ENCODE measurements at regions not wholly inside any gene's neighbourhood (a gene's known extent, or its start where the extent isn't known, plus 50 kb on each side); places are given as distances from the start of the nearest gene placed in this dataset.

DNA sequence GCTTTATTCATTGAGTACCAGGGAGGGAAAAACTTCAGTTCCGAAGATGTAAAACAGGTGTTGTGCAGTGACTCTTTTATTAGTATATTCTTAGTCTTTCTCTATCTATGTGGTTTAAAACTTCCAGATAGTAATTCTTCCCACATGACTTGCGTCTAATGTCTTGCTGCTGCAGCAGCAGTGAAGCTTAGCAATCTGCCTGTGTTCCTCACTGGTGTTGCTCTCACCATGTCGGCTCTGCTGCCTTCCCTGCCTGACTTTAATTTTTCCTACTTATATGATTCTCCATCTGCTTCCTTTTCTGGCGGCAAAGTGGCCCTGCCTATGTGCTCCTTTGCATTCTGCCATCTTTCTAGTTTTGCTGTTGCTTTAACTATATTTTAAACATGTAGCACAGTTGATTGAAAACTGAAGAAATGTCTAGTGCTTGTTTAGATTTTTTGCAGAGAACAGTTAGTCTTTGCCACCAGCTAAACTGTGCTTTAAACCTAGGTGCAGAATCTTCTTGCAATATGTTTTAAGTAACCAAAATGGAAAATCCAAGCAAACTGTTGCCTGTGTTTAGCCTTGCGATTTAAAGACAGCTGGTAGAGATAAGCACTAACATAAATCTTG lies 1934.2 kb upstream of the IGFBP7 start:
- ChIA-PET POLR2A (ENCODE audit: low non-redundant PET) (no interaction called here), CTCF (no interaction called here)
- no peak for DNase-seq (ENCODE audit: low spot score)
- no peak for TF ChIP-seq CTCF (conservative IDR thresholded peaks at IDR 0.05; ENCODE audit: low read depth, low read length)
- TF ChIP-seq EZH2 (IDR thresholded peaks at IDR 0.05; ENCODE audit: borderline replicate concordance, low read depth, low read length, poor library complexity, severe bottlenecking): no peak
- Histone ChIP-seq H3K9me3 (ENCODE audit: low read depth, low read length, poor library complexity, severe bottlenecking) (no peaks in the 10 kb centered on the region), H3K4me1 (ENCODE audit: insufficient read depth, low read length, poor library complexity, severe bottlenecking) (no peaks in the 10 kb centered on the region), H3K27me3 (replicated peaks; ENCODE audit: insufficient read depth, low read depth, low read length, poor library complexity) (no peaks in the 10 kb centered on the region), H3K27ac (ENCODE audit: low read depth, low read length, poor library complexity, severe bottlenecking) (no peak overlapping the region), H3K36me3 (ENCODE audit: insufficient read depth, low read length, poor library complexity, severe bottlenecking) (no peaks in the 10 kb centered on the region), H3K4me3 (ENCODE audit: low read depth, low read length, poor library complexity, severe bottlenecking) (no peak overlapping the region)
- BruUV-seq (replicated peaks): no TSS peak
- intact Hi-C loops (cut with micrococcal nuclease; ENCODE audit: unreplicated experiment): no loop called here

DNA sequence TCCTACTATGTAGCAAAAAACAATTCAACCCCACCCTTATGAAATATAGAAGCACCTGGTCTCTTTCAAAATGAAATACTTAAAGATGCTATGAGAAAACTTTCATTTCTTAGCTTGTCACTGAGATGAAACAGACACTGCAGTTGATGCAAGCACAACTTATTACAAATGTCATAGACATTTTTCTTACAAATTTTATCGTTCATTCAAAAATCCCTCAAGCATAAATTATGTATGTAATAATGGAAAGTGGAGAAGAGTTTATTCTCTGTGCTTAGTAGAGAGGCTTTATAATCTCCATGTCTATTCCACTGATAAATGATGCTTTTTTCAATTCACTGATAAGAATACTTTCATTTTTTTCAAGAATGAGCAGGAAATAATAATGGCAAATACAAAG lies 1943.9 kb upstream of the IGFBP7 start:
- ChIA-PET CTCF (no interaction called here), POLR2A (ENCODE audit: low non-redundant PET) (no interaction called here)
- Histone ChIP-seq H3K27ac (ENCODE audit: low read depth, low read length, poor library complexity, severe bottlenecking) (no peak overlapping the region), H3K4me1 (ENCODE audit: insufficient read depth, low read length, poor library complexity, severe bottlenecking) (no peaks in the 10 kb centered on the region), H3K9me3 (ENCODE audit: low read depth, low read length, poor library complexity, severe bottlenecking) (no peaks in the 10 kb centered on the region), H3K27me3 (replicated peaks; ENCODE audit: insufficient read depth, low read depth, low read length, poor library complexity) (no peaks in the 10 kb centered on the region), H3K36me3 (ENCODE audit: insufficient read depth, low read length, poor library complexity, severe bottlenecking) (no peaks in the 10 kb centered on the region), H3K4me3 (ENCODE audit: low read depth, low read length, poor library complexity, severe bottlenecking) (no peak overlapping the region)
- DNase-seq (ENCODE audit: low spot score): no peak
- BruUV-seq (replicated peaks): no TSS peak
- intact Hi-C loops (cut with micrococcal nuclease; ENCODE audit: unreplicated experiment): no loop called here
- no peak for TF ChIP-seq EZH2 (IDR thresholded peaks at IDR 0.05; ENCODE audit: borderline replicate concordance, low read depth, low read length, poor library complexity, severe bottlenecking)
- TF ChIP-seq CTCF (conservative IDR thresholded peaks at IDR 0.05; ENCODE audit: low read depth, low read length): no peak

DNA sequence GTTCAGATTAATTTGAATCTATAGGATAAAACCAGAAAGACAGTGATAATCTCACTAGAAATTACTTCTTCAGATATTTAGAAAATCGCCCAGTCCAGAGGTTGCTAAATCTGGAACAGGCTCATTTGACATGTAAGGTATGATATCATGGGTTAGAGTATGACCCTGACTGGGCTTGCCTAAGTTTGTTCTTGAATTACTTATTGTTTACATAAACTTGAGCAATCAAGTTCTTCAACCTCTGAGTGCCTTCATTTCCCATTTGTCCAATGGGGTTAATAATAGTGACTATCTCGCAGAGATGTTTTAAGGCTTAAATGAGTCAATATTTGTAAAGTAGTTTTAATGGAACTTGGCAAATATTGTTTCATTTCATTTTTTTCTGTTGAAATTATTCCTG lies 1947.6 kb upstream of the IGFBP7 start:
- Histone ChIP-seq H3K36me3 (ENCODE audit: insufficient read depth, low read length, poor library complexity, severe bottlenecking) (no peaks in the 10 kb centered on the region), H3K27ac (ENCODE audit: low read depth, low read length, poor library complexity, severe bottlenecking) (no peak overlapping the region), H3K4me3 (ENCODE audit: low read depth, low read length, poor library complexity, severe bottlenecking) (no peak overlapping the region), H3K4me1 (ENCODE audit: insufficient read depth, low read length, poor library complexity, severe bottlenecking) (no peaks in the 10 kb centered on the region), H3K27me3 (replicated peaks; ENCODE audit: insufficient read depth, low read depth, low read length, poor library complexity) (no peaks in the 10 kb centered on the region), H3K9me3 (ENCODE audit: low read depth, low read length, poor library complexity, severe bottlenecking) (no peaks in the 10 kb centered on the region)
- ChIA-PET POLR2A (ENCODE audit: low non-redundant PET) (no interaction called here), CTCF (no interaction called here)
- intact Hi-C loops (cut with micrococcal nuclease; ENCODE audit: unreplicated experiment): no loop called here
- TF ChIP-seq CTCF (conservative IDR thresholded peaks at IDR 0.05; ENCODE audit: low read depth, low read length): no peak
- no peak for TF ChIP-seq EZH2 (IDR thresholded peaks at IDR 0.05; ENCODE audit: borderline replicate concordance, low read depth, low read length, poor library complexity, severe bottlenecking)
- no peak for DNase-seq (ENCODE audit: low spot score)
- no TSS peak for BruUV-seq (replicated peaks)
